ENCODE measurements at regions not wholly inside any gene's neighbourhood (a gene's known extent, or its start where the extent isn't known, plus 50 kb on each side); places are given as distances from the start of the nearest gene placed in this dataset.
"Not testable (repeated sequence)": the region's sequence is repeated elsewhere in the genome, so short reads cannot be mapped to it uniquely, and the experiment has no call there.

- DNase-seq, result no peak
These were observed 110.1 kb upstream of the SMURF2 start for GRCh38 chr17:64771980-64772844.

DNA sequence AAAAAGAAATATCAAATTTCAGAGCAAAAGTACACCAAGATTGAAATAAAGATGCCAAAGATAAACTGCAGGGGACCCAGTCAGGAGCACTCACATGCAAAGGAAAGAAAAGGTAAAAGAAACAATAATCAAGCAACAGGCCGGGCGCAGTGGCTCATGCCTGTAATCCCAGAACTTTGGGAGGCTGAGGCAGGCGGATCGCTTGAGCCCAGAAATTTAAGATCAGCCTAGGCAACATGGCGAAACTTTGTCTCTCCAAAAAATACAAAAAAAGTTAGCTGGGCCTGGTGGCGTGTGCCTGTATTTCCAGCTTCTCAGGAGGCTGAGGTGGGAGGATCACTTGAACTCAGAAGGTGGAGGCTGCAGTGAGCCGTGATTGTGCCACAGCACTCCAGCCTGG is 107.6 kb upstream of the SMURF2 start:
- no peak for DNase-seq

GRCh38 chr17:64767269-64767997 is 105.3 kb upstream of the SMURF2 start:
- no peak for DNase-seq

GRCh38 chr17:64765191-64765889 is 103.2 kb upstream of the SMURF2 start:
- DNase-seq, result no peak

- DNase-seq, result no peak
These were observed 89.0 kb upstream of the SMURF2 start for GRCh38 chr17:64750891-64751677.

DNA sequence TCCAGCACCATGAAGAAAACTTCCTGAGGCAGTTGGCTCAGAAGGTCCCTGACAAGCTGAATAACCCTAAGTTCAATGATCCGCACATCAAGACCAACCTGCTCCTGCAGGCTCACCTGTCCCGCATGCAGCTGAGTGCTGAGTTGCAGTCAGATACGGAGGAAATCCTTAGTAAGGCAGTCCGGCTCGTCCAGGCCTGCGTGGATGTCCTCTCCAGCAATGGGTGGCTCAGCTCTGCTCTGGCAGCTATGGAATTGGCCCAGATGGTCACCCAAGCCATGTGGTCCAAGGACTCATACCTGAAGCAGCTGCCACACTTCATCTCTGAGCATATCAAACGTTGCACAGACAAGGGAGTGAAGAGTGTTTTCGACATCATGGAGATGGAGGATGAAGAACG is 88.4 kb upstream of the SMURF2 start:
- no peak for DNase-seq

GRCh38 chr17:64749306-64749705 is 87.2 kb upstream of the SMURF2 start:
- DNase-seq, result no peak

GRCh38 chr17:64747938-64748540 is 85.9 kb upstream of the SMURF2 start:
- no peak for DNase-seq

GRCh38 chr17:64742326-64742725 is 80.2 kb upstream of the SMURF2 start:
- no peak for DNase-seq

DNA sequence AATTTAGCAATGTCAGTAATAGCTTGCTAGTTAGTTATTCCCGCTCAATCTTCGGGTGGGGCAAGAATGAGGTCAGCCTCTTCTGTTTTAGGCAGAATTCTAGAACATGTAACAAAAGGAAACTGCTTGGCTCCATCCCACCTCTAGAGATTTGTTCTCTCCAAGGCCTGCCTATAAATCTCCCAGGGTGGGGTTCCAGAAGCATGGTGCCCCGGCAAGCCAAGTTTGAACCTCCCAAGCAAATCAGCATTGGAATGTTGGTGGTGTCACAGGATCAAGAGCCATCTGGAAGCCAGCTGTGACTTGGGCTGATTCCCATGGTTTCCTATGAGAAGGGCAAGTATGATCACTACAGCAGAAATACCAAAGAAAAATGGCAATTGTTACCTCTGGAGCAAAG is 79.8 kb upstream of the SMURF2 start:
- not testable (repeated sequence) for DNase-seq

DNA sequence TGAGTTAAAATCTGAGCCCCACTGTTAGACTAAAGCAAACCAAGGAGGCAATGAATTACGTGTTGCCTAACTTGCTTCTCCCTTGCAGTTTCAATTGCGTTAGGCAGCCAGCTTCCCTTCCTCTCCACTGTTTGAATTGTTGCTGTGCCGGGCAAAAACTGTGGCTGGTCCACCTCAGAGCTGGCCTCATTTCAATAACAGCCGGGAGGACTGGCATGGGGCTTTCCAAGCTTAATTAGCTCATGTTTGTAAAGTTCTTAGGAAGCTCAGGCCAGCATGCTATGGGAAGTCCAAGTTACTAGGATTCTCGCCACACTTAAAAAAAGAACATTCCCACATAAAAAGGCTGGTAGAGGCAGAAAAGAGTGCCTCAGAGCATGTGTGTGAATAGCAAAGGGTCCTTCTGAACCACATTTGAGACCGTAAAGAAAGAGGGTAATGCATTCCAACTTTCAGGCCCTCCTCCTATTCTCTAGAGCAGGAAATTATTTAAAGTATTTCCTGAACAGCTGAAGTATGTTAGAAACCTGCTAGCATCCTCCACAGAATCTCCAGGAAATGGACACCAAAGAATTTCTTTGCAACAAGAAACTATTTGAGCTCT is 79.0 kb upstream of the SMURF2 start:
- no peak for DNase-seq

DNA sequence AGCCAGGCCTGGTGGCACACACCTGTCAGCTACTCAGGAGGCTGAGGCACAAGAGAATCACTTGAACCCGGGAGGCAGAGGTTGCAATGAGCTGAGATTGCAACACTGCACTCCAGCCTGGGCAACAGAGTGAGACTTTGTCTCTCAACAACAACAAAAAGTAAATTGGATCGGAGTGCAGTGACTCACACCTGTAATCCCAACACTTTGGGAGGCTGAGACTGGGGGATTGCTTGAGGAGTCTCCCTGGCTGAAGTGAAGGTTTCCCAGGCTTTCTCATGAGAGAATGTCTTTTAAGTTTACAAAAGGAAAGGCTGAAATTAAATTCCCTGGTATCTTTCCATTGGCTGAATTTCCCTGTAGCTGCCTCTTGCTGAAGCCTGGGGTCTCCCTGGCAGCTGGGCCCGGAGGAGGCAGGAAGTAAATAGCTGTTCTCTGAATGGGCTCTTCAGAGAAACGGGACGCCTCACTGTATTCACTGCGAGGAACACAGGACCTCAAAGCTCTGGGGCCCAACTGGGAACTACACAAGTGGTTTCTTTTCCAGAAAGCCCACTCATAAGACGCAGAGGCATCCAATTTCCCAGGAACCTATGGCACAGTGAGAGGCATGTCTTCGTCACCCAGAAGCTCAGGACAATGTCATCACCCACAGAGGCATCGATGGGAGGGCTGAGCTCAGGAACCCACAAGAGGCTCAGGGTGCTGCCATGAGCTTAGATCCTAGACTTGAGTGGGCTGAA is 77.4 kb upstream of the SMURF2 start:
- DNase-seq, result no peak

GRCh38 chr17:64736804-64737492 is 74.8 kb upstream of the SMURF2 start:
- DNase-seq, result peak; percentile 50

GRCh38 chr17:64732336-64733006 is 70.4 kb upstream of the SMURF2 start:
- no peak for DNase-seq

DNA sequence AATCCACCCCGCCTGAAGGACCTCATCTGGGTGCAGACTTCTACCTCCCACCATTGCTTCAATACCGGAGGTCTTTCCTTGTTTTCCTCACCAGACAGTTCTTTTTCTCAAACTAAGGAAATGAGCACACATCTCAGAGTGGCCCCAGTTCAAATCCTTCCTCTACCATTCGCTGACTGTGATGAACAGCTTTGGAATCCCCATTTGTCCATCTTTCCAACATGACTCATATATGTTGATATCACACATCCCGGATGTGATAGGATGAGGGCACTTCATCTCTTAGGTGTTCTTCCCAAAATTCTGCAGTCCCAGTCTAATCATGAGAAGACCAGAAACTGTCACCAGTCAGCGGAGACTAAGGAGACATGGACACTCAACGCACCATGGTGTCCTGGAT is 67.9 kb upstream of the SMURF2 start:
- not testable (repeated sequence) for DNase-seq

- DNase-seq, result no peak
These were observed 67.1 kb upstream of the SMURF2 start for GRCh38 chr17:64729201-64729600.

DNA sequence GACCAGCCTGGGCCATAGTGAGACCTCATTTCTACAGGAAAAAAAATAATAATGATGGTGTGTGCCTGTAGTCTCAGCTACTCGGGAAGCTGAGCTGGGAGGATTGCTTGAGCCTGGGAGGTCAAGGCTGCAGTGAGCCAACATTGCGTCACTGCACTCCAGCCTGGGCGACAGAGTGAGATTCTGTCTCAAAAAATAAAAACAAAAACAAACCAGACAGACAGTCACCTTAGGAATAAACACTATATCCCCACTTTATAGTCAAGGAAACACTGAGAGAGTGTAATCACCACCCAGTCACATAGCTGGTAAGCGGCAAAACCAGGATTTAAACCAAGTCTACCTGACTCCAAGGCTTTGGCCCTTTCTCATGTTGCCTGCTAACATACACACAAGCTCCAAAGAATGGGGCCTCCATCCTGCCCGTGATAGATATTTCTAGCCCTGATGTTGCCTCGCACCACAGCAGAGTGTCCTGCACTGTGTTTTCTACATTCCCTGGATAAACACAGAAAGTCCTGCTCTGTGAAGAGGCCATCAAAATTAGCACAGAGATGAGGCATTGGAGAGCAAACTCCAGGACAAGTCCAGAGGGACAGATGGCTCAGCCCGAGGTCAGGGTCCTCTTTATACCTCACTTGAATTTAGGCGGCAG is 66.1 kb upstream of the SMURF2 start:
- DNase-seq, result no peak

DNA sequence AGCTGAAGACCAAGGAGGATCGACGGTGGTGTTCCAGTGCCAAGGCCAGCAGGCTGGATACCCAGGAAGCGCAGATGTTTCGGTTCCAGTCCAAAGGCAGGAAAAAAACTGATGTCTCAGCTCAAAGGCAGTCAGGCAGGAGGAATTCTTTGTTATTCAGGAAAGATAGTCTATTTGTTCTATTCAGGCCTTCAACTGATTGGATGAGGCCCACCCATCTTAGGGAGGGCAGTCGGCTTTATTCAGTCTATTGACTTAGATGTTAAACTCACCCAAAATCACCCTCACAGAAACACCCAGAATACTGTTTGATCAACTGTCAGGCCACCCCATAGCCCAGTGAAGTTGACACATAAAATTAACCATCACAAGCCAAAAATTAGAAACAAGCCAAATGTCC is 63.9 kb upstream of the SMURF2 start:
- not testable (repeated sequence) for DNase-seq

- not testable (repeated sequence) for DNase-seq
These were observed 62.1 kb upstream of the SMURF2 start for GRCh38 chr17:64724246-64724645.
